ENCODE measurements at regions not wholly inside any gene's neighbourhood (a gene's known extent, or its start where the extent isn't known, plus 50 kb on each side); places are given as distances from the start of the nearest gene placed in this dataset.

GRCh38 chr2:149745396-149746230 lies 158.0 kb upstream of the MMADHC start:
- no peak for TF ChIP-seq CTCF (conservative IDR thresholded peaks at IDR 0.05; ENCODE audit: control insufficient read depth, insufficient read depth, low read depth, low read length)
- H3K4me3 ChIP-seq (ENCODE audit: control insufficient read depth, low read depth, low read length), result no peak overlapping the region

GRCh38 chr2:149744865-149745264 lies 157.3 kb upstream of the MMADHC start:
- H3K4me3 ChIP-seq (ENCODE audit: control insufficient read depth, low read depth, low read length), result no peak overlapping the region
- no peak for TF ChIP-seq CTCF (conservative IDR thresholded peaks at IDR 0.05; ENCODE audit: control insufficient read depth, insufficient read depth, low read depth, low read length)
- DNase-seq (ENCODE audit: low read depth), result peak; percentile 69

More at GRCh38 chr2:149745396-149746230, 158.0 kb upstream of the MMADHC start:
- DNase-seq (ENCODE audit: low read depth), result no peak

DNA sequence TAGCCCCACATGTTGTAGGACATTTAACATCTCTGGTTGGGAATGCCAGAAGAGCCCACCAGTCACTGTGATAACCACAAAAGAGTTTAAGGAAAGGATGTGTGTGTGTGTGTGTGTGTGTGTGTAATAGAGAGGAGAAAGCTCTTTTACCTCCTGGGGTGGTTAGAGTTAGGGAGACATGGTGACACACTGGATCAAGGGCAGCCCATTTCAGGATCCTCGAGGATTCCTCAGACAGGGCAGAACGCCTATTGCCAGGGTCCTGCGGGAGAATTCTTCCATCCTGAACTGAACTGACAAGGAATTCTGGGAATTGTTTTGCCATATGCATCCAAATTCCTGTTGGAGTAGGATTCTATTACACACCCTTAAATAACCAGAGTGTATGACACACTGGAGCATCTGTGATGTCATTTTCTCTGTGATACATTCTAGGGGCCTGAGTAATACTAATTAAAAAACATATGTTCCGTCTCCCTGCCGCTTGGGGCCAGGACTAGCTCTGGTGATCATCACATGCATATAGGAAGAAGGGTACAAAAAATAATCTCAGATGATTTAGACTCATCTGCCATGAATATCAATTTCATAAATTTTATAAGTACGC lies 156.4 kb upstream of the MMADHC start:
- TF ChIP-seq CTCF (conservative IDR thresholded peaks at IDR 0.05; ENCODE audit: control insufficient read depth, insufficient read depth, low read depth, low read length), result peak; percentile 20
- DNase-seq (ENCODE audit: low read depth), result peak; percentile 98
- no peak overlapping the region for H3K4me3 ChIP-seq (ENCODE audit: control insufficient read depth, low read depth, low read length)

DNA sequence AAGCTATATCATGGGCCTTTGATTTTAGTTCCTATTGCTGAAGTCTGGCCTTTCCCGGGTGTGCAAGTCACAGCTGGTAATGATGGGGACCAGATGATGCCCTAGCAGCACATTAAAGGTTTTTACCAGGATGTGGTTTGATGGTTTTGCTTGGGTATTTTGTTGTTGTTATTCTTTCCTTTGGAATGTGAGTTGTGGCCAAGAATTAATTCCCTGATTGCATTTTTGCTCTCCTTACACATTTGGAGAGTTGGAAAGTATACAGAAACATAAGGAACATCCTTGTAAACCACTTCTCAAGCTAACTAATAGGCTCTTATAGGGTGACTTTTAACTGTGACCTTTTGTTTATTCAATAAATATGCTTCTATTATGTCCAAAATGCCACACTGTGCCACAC lies 154.1 kb upstream of the MMADHC start:
- H3K4me3 ChIP-seq (ENCODE audit: control insufficient read depth, low read depth, low read length), result no peak overlapping the region
- peak; percentile 95 for DNase-seq (ENCODE audit: low read depth)
- no peak for TF ChIP-seq CTCF (conservative IDR thresholded peaks at IDR 0.05; ENCODE audit: control insufficient read depth, insufficient read depth, low read depth, low read length)

DNA sequence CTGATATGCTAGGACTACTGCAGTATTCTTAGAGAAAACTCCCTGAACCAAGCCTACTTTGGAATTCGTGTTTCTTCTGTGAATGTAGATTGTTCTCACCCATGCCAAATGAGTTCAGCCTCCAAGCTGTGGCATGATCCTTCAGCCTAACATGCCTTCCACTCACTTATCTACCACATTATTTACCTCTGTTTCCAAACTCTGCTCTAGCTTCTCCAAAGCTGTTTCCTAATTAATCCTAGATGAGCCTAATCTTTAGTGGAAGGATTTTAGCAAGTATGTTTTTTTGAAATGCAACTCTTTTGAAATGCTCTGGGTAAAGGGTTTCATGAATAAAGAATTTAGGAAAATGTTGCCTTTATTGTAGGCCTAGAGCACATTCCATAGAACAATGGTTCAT lies 152.9 kb upstream of the MMADHC start:
- no peak for DNase-seq (ENCODE audit: low read depth)
- no peak for TF ChIP-seq CTCF (conservative IDR thresholded peaks at IDR 0.05; ENCODE audit: control insufficient read depth, insufficient read depth, low read depth, low read length)
- no peak overlapping the region for H3K4me3 ChIP-seq (ENCODE audit: control insufficient read depth, low read depth, low read length)

DNA sequence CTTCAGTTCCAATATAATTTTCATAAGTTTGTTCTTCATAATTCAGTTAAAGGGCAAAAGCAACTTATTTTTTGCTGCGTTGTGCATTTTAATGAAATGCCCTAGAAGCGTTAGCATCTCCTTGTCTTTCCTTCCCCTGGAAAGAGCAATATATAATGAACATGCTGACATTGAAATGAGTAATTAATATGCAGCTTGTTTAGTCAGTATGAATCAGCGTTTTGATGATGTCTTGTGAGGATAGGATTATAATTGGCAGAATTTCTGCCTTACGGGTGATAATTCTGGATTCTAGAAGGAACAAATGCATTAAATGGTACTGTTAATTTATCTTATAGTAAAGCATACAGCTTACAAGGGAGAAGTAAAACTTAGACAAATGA lies 152.3 kb upstream of the MMADHC start:
- no peak overlapping the region for H3K4me3 ChIP-seq (ENCODE audit: control insufficient read depth, low read depth, low read length)
- TF ChIP-seq CTCF (conservative IDR thresholded peaks at IDR 0.05; ENCODE audit: control insufficient read depth, insufficient read depth, low read depth, low read length), result no peak
- DNase-seq (ENCODE audit: low read depth), result peak; percentile 76
